Astrocyte (in vitro differentiated cells and primary cell): ENCODE measurements at regions not wholly inside any gene's neighbourhood (a gene's known extent, or its start where the extent isn't known, plus 50 kb on each side); places are given as distances from the start of the nearest gene placed in this dataset.

Source experiments
- CTCF ChIP-seq: IDR thresholded peaks from 2 replicates; pipeline ENCODE4 v1.5.1; 2011; ENCODE audit warnings: low read depth, mild to moderate bottlenecking, inconsistent platforms, low read length, moderate library complexity; ENCODE audit not compliant: insufficient read depth
- EZH2 ChIP-seq: IDR thresholded peaks from 2 replicates; pipeline ENCODE4 v1.6.1; 2012; ENCODE audit warnings: mild to moderate bottlenecking, low read length, inconsistent platforms; ENCODE audit not compliant: insufficient read depth

GRCh38 chr6:81969011-81969410 lies 216.5 kb upstream of the TENT5A start:
- no peak for TF ChIP-seq CTCF
- no peak for TF ChIP-seq EZH2
